ENCODE measurements at regions not wholly inside any gene's neighbourhood (a gene's known extent, or its start where the extent isn't known, plus 50 kb on each side); places are given as distances from the start of the nearest gene placed in this dataset.

DNA sequence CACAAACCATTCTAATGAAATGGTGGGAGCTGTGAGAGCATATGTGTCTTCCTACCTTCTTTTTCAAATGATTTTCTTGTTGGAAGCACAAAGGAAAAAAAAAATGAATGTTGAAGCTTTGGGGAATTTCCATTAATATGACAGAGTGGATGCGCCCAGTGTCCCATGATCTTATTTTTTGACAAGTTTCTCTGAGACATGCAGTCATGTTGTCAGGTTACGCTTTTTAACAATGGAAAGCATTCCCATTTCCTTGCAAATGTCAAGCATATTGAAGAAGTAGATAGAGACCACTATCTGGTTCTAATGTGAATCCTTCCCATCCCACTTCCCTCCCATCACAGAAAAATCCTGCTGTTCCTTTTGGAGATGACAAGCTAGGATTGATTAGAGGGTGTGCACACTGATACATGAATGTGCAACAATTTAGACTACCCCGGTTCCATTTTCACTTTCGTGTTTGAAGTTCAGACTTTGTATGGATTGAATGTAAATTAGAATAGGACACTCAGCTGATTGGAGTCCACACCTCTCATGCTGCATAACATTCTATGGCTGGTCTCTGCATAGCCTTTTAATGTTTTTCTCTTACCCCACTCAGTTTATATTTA lies 919.4 kb downstream of the TLE4 start:
- TF ChIP-seq POLR2AphosphoS5 (IDR thresholded peaks at IDR 0.05; ENCODE audit: borderline replicate concordance, low read depth, low read length) = no peak
- TF ChIP-seq EZH2 (IDR thresholded peaks at IDR 0.05) = no peak
- TF ChIP-seq FOXP2 (optimal IDR thresholded peaks at IDR 0.05; ENCODE audit: control extremely low read depth, extremely low read length, insufficient read depth) = no peak
